ENCODE measurements at regions not wholly inside any gene's neighbourhood (a gene's known extent, or its start where the extent isn't known, plus 50 kb on each side); places are given as distances from the start of the nearest gene placed in this dataset.
A peak's percentile ranks its signal among the peaks of the same experiment; 100 is the strongest.

DNA sequence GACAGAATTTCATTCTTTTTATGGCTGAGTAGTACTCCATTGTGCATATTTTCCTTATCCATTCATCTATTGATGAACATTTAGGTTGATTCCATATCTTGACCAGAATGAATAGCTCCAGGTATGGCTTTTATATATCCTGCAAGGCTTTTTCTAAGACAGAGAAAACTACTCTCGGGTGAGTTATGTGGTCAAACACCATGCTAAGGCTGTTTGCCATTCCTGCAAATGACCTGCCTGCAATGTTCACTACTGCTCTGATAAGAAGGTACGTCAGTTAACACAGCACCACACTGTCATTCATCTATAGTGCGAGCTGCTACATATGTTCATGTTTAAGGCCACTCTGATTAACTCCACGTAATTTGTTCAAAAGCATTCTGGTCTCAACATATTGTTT, 256.8 kb upstream of the RGMB start:
- H3K36me3 ChIP-seq (ENCODE audit: insufficient read depth, low read length) = no peaks in the 10 kb centered on the region
- no peaks in the 10 kb centered on the region for H3K27me3 ChIP-seq (ENCODE audit: insufficient read depth, low read length)
- ChIA-PET CTCF (ENCODE audit: partially characterized antibody) (no interaction called here), POLR2A (ENCODE audit: partially characterized antibody) (no interaction called here)
- Mint-ChIP-seq H3K4me3 (no peak overlapping the region), H3K4me1 (peaks cover 0 to 1% (median 0%) of the 10 kb centered on the region in 4 donors), H3K36me3 (no peaks in the 10 kb centered on the region), H3K27me3 (peaks cover 0 to 3% of the 10 kb centered on the region in 2 donors), H3K27ac (no peak overlapping the region), H3K9me3 (peaks cover 0 to 2% (median 0%) of the 10 kb centered on the region in 8 donors)
- intact Hi-C loops (cut with micrococcal nuclease) = no loop called here
- no peak overlapping the region for H3K27ac ChIP-seq (ENCODE audit: low read depth, low read length)
- no peak overlapping the region for H3K4me3 ChIP-seq (ENCODE audit: low read length in 2 of 2)
- H3K4me1 ChIP-seq (ENCODE audit: insufficient read depth, low read length) = no peaks in the 10 kb centered on the region
- no peaks in the 10 kb centered on the region for H3K9me3 ChIP-seq (ENCODE audit: control insufficient read depth in 1 of 2, low read length in 2 of 2)
- DNase-seq = no peak

DNA sequence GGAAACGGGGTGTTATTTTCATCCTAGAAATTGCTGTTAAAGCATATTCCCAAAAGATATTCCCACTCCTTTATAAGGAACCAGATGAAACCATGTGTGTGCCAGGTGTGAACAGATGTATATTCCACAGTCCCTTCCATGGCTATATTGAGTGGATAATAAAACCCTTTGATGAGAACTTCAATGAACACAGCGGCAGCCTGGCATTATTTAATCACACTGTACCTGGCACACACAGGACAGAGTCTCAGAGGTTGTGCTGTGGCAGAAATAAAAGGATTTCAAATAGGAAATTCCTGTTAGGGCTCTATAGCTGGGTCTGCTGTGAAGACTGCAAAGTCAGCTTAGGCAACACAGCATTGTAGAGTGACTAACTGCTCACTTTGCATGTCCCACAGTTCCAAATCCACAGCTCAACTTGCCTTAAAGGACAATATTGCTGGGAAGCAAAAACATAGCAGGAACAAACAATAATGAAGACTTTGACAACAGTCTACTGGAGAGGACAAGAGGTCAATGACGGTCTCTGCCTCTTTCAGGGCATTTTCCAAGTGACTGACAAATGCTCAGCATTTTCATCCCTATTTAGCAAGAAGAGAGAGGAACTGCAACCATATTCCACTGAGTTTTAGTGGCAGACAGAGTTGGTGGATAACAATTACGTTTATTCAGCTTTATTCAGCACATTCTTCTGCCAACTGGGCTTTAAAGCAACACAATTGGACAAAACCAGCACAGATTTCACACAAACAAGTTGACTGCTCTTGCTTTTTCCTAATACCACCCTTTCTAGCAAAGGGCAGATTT, 255.7 kb upstream of the RGMB start:
- Mint-ChIP-seq H3K27me3 (peaks cover 0 to 3% of the 10 kb centered on the region in 2 donors), H3K4me3 (no peak overlapping the region), H3K4me1 (peaks cover 0 to 1% (median 0%) of the 10 kb centered on the region in 4 donors), H3K27ac (no peak overlapping the region), H3K9me3 (peaks cover 0 to 2% (median 0%) of the 10 kb centered on the region in 8 donors), H3K36me3 (no peaks in the 10 kb centered on the region)
- Histone ChIP-seq H3K4me1 (ENCODE audit: insufficient read depth, low read length) (no peaks in the 10 kb centered on the region), H3K27ac (ENCODE audit: low read depth, low read length) (no peak overlapping the region), H3K36me3 (ENCODE audit: insufficient read depth, low read length) (no peaks in the 10 kb centered on the region), H3K4me3 (ENCODE audit: low read length in 2 of 2) (no peak overlapping the region), H3K27me3 (ENCODE audit: insufficient read depth, low read length) (no peaks in the 10 kb centered on the region), H3K9me3 (ENCODE audit: control insufficient read depth in 1 of 2, low read length in 2 of 2) (no peaks in the 10 kb centered on the region)
- ChIA-PET CTCF (ENCODE audit: partially characterized antibody) (no interaction called here), POLR2A (ENCODE audit: partially characterized antibody) (no interaction called here)
- intact Hi-C loops (cut with micrococcal nuclease) = no loop called here
- peak in 1 of 5 donors; percentile 29 for DNase-seq

DNA sequence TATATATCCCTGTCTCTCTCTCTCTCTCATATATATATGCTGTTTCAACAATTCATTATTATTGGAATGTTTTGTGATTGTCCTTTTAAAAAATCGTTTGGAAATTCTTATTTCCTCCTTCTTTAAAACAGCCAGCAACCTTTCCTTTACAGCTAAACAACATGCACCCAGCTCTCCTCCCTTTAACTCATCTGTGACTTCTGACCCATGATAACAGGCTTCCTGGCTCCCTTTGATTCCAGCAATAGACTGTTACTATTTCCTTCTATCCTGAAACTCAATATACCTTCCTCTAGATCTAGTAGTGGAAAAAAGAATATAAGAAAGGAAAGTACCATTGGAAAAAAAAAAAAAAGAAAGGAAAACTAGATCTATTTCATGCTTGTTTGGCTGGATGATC, 254.7 kb upstream of the RGMB start:
- Histone ChIP-seq H3K4me3 (ENCODE audit: low read length in 2 of 2) (no peak overlapping the region), H3K27me3 (ENCODE audit: insufficient read depth, low read length) (no peaks in the 10 kb centered on the region), H3K27ac (ENCODE audit: low read depth, low read length) (no peak overlapping the region), H3K4me1 (ENCODE audit: insufficient read depth, low read length) (no peaks in the 10 kb centered on the region), H3K36me3 (ENCODE audit: insufficient read depth, low read length) (no peaks in the 10 kb centered on the region), H3K9me3 (ENCODE audit: control insufficient read depth in 1 of 2, low read length in 2 of 2) (no peaks in the 10 kb centered on the region)
- intact Hi-C loops (cut with micrococcal nuclease) = no loop called here
- Mint-ChIP-seq H3K36me3 (no peaks in the 10 kb centered on the region), H3K27ac (no peak overlapping the region), H3K27me3 (peaks cover 0 to 3% of the 10 kb centered on the region in 2 donors), H3K9me3 (peaks cover 0 to 2% (median 0%) of the 10 kb centered on the region in 8 donors), H3K4me1 (peaks cover 0 to 1% (median 0%) of the 10 kb centered on the region in 4 donors), H3K4me3 (no peak overlapping the region)
- POLR2A ChIA-PET (ENCODE audit: partially characterized antibody) = no interaction called here
- no peak for DNase-seq
- CTCF ChIA-PET (ENCODE audit: partially characterized antibody) = interaction anchor here (1.1 kb wide), 1 partner anchor 120 kb away, joined by 3 read pairs; no protein-coding TSS in a partner anchor

DNA sequence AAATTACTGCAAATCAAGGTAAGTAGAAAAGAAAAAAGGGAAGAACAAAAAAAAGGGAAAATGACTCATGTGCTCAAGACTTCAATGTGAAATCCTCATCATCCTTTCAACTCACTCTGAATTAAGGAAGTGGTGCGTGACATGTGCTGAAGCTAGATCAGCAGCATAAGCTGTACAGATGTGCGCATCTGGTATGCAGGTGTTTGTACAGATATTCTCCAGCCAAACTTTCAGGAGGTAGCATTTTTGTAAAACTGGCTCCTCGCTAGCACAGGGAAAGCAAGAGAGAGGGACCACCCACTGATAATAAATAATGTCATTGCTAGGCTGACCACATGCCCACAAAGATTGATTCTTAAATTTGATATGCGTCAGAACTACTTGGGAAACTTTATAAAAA, 253.9 kb upstream of the RGMB start:
- ChIA-PET POLR2A (ENCODE audit: partially characterized antibody) (no interaction called here), CTCF (ENCODE audit: partially characterized antibody) (interaction anchor here (1.1 kb wide), 1 partner anchor 120 kb away, joined by 3 read pairs; no protein-coding TSS in a partner anchor)
- Histone ChIP-seq H3K36me3 (ENCODE audit: insufficient read depth, low read length) (no peaks in the 10 kb centered on the region), H3K4me1 (ENCODE audit: insufficient read depth, low read length) (no peaks in the 10 kb centered on the region), H3K27ac (ENCODE audit: low read depth, low read length) (no peak overlapping the region), H3K27me3 (ENCODE audit: insufficient read depth, low read length) (no peaks in the 10 kb centered on the region), H3K4me3 (ENCODE audit: low read length in 2 of 2) (no peak overlapping the region), H3K9me3 (ENCODE audit: control insufficient read depth in 1 of 2, low read length in 2 of 2) (no peaks in the 10 kb centered on the region)
- Mint-ChIP-seq H3K4me1 (no peaks in the 10 kb centered on the region), H3K4me3 (no peak overlapping the region), H3K27ac (no peak overlapping the region), H3K27me3 (peaks cover 0 to 3% of the 10 kb centered on the region in 2 donors), H3K36me3 (no peaks in the 10 kb centered on the region), H3K9me3 (peaks cover 0 to 2% (median 0%) of the 10 kb centered on the region in 8 donors)
- DNase-seq = no peak
- intact Hi-C loops (cut with micrococcal nuclease) = no loop called here

DNA sequence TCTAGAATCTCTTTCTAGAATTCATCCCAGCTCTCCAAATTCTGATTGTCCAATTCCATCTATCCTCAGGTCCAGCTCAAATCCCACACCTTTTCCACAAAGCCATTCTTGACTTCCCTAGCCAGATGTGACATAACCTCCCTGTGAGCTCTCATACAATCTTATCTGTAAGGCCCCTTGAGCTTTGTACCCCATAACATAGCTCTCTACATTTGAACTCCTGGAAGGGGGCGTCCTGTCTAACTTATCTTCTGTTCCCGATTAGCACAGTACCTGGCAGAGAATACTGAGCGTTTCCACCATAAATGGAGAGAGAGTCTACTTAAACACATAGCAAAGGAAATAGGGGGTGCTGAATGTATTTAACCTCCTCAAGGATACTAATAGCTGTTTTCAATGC, 251.6 kb upstream of the RGMB start:
- no peak for DNase-seq
- Mint-ChIP-seq H3K36me3 (no peaks in the 10 kb centered on the region), H3K27me3 (no peaks in the 10 kb centered on the region), H3K4me1 (no peaks in the 10 kb centered on the region), H3K27ac (no peak overlapping the region), H3K9me3 (no peaks in the 10 kb centered on the region), H3K4me3 (no peak overlapping the region)
- Histone ChIP-seq H3K36me3 (ENCODE audit: insufficient read depth, low read length) (no peaks in the 10 kb centered on the region), H3K27ac (ENCODE audit: low read depth, low read length) (no peak overlapping the region), H3K4me3 (ENCODE audit: low read length in 2 of 2) (no peak overlapping the region), H3K4me1 (ENCODE audit: insufficient read depth, low read length) (no peaks in the 10 kb centered on the region), H3K9me3 (ENCODE audit: control insufficient read depth in 1 of 2, low read length in 2 of 2) (no peaks in the 10 kb centered on the region), H3K27me3 (ENCODE audit: insufficient read depth, low read length) (no peaks in the 10 kb centered on the region)
- CTCF ChIA-PET (ENCODE audit: partially characterized antibody) = no interaction called here
- intact Hi-C loops (cut with micrococcal nuclease) = no loop called here
- POLR2A ChIA-PET (ENCODE audit: partially characterized antibody) = no interaction called here

DNA sequence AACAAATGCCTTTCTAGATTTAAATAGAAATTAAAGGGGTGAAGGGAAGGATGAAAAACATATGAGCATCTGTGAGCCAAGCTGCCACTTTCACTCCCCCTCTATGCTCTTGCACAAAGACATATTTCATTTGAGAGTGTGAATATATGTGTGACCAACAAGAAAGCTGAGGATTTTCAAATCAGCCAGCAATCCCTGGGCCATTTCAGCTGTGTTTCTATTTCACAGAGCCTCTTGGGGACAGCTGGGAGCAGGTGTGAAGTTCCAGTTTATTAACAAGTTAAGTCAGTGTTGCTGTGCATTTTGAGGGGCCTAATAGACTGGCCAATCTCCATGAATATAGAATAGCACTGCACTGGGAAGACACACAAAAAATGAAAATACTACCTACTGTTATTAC, 248.7 kb upstream of the RGMB start:
- H3K9me3 ChIP-seq (ENCODE audit: control insufficient read depth in 1 of 2, low read length in 2 of 2) = no peaks in the 10 kb centered on the region
- no peak overlapping the region for H3K27ac ChIP-seq (ENCODE audit: low read depth, low read length)
- DNase-seq = no peak
- ChIA-PET CTCF (ENCODE audit: partially characterized antibody) (no interaction called here), POLR2A (ENCODE audit: partially characterized antibody) (no interaction called here)
- H3K36me3 ChIP-seq (ENCODE audit: insufficient read depth, low read length) = no peaks in the 10 kb centered on the region
- intact Hi-C loops (cut with micrococcal nuclease) = no loop called here
- Mint-ChIP-seq H3K4me1 (no peaks in the 10 kb centered on the region), H3K36me3 (no peaks in the 10 kb centered on the region), H3K9me3 (no peaks in the 10 kb centered on the region), H3K27ac (no peak overlapping the region), H3K27me3 (peaks cover 0 to 2% of the 10 kb centered on the region in 2 donors), H3K4me3 (no peak overlapping the region)
- H3K27me3 ChIP-seq (ENCODE audit: insufficient read depth, low read length) = no peaks in the 10 kb centered on the region
- no peaks in the 10 kb centered on the region for H3K4me1 ChIP-seq (ENCODE audit: insufficient read depth, low read length)
- no peak overlapping the region for H3K4me3 ChIP-seq (ENCODE audit: low read length in 2 of 2)

DNA sequence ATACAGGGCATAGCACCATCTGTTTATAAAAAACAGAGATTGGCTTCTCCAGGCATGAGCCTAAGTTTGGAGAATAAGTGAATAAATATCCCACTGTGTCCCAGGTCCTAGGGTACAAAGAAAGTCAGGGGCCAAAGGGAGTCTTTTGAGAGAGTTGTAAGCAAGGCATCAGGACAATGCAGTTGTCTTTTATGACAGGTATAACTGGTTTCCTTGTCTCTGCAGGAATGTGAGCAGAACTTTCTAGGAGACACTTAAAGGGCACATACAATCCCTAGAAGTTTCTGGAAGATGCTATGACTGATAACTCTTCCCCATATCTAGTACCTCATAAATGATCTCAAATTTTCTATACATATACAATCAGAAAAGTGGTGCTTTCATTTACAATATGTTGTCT, 245.6 kb upstream of the RGMB start:
- Mint-ChIP-seq H3K9me3 (peaks cover 0 to 2% (median 0%) of the 10 kb centered on the region in 8 donors), H3K4me1 (no peaks in the 10 kb centered on the region), H3K27ac (no peak overlapping the region), H3K4me3 (no peak overlapping the region), H3K36me3 (no peaks in the 10 kb centered on the region), H3K27me3 (peaks cover 0 to 2% of the 10 kb centered on the region in 2 donors)
- Histone ChIP-seq H3K4me3 (ENCODE audit: low read length in 2 of 2) (no peak overlapping the region), H3K36me3 (ENCODE audit: insufficient read depth, low read length) (no peaks in the 10 kb centered on the region), H3K27me3 (ENCODE audit: insufficient read depth, low read length) (no peaks in the 10 kb centered on the region), H3K4me1 (ENCODE audit: insufficient read depth, low read length) (no peaks in the 10 kb centered on the region), H3K9me3 (ENCODE audit: control insufficient read depth in 1 of 2, low read length in 2 of 2) (no peaks in the 10 kb centered on the region), H3K27ac (ENCODE audit: low read depth, low read length) (no peak overlapping the region)
- intact Hi-C loops (cut with micrococcal nuclease) = no loop called here
- ChIA-PET POLR2A (ENCODE audit: partially characterized antibody) (no interaction called here), CTCF (ENCODE audit: partially characterized antibody) (no interaction called here)
- no peak for DNase-seq
